GM23248 (cell line): ENCODE measurements at regions not wholly inside any gene's neighbourhood (a gene's known extent, or its start where the extent isn't known, plus 50 kb on each side); places are given as distances from the start of the nearest gene placed in this dataset.

ENCODE experiments used
- EZH2 ChIP-seq: fragments of 200-600 bp; sonication (generic); IDR thresholded peaks from 2 replicates; pipeline ENCODE4 v1.6.1; 2018; ENCODE audit warnings: antibody characterized with exemption, mild to moderate bottlenecking; ENCODE audit not compliant: insufficient read depth, poor library complexity, severe bottlenecking
- EZH2phosphoT487 ChIP-seq: fragments of 200-600 bp; sonication (generic); IDR thresholded peaks from 2 replicates; pipeline ENCODE4 v1.6.1; 2018; ENCODE audit warnings: antibody characterized with exemption, moderate library complexity, mild to moderate bottlenecking, low read depth; ENCODE audit not compliant: insufficient read depth

DNA sequence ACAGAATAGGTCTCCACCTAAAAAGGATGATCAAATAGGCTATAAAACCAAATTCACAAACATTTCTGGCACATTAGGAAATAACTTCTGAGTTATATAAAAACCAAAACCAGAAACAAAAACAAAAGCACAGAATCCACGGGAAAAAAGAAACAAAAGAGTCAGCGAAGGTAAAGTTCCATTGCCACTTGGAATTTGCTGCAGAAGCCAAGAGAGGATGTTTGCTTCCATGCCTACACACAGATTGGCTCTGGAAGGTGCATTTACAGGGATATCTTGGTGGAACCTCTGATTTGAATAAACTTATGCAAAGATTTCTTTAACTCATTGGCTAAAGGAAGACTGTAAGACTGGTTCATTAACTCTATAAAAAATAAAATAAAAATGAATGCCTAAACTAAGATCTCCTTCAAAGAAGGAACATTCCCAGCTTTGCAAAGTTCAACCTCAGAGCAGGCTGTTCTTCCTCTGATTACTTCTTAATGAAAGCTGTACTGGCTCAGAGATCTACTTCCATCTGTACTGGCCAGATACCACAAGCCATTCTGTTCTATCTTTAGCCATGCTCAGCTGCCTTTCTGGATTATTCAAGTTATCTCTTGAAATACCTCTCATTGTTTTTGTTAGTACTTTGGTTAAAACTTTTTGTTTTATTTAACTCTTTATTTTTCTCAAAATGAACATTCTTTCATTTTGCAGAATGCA, 537.5 kb upstream of the CCDC54 start:
- TF ChIP-seq EZH2phosphoT487 (no peak), EZH2 (no peak)
